ENCODE measurements at regions not wholly inside any gene's neighbourhood (a gene's known extent, or its start where the extent isn't known, plus 50 kb on each side); places are given as distances from the start of the nearest gene placed in this dataset.

GRCh38 chr3:116767726-116768125 lies 58.1 kb downstream of the TUSC7 start:
- no peak for DNase-seq

- DNase-seq, result peak; percentile 34
These were observed 61.4 kb downstream of the TUSC7 start for GRCh38 chr3:116770815-116771450.

GRCh38 chr3:116776880-116777785 lies 67.6 kb downstream of the TUSC7 start:
- DNase-seq, result no peak

GRCh38 chr3:116785226-116785625 lies 75.6 kb downstream of the TUSC7 start:
- DNase-seq, result no peak

- DNase-seq, result no peak
These were observed 93.1 kb downstream of the TUSC7 start for GRCh38 chr3:116802651-116803050.

- DNase-seq, result no peak
These were observed 96.8 kb downstream of the TUSC7 start for GRCh38 chr3:116806351-116806750.

- no peak for DNase-seq
These were observed 99.1 kb downstream of the TUSC7 start for GRCh38 chr3:116808725-116809124.

- DNase-seq, result no peak
These were observed 99.6 kb downstream of the TUSC7 start for GRCh38 chr3:116809208-116809607.

- DNase-seq, result no peak
These were observed 102.2 kb downstream of the TUSC7 start for GRCh38 chr3:116811754-116812153.

GRCh38 chr3:116812949-116813348 lies 103.4 kb downstream of the TUSC7 start:
- DNase-seq, result no peak

- DNase-seq, result no peak
These were observed 105.7 kb downstream of the TUSC7 start for GRCh38 chr3:116815321-116815720.

GRCh38 chr3:116815831-116816588 lies 106.4 kb downstream of the TUSC7 start:
- DNase-seq, result no peak

- DNase-seq, result no peak
These were observed 111.8 kb downstream of the TUSC7 start for GRCh38 chr3:116821371-116821770.

GRCh38 chr3:116824208-116824607 lies 114.6 kb downstream of the TUSC7 start:
- no peak for DNase-seq

GRCh38 chr3:116833202-116833601 lies 123.6 kb downstream of the TUSC7 start:
- DNase-seq, result no peak

GRCh38 chr3:116834816-116835215 lies 125.2 kb downstream of the TUSC7 start:
- no peak for DNase-seq

GRCh38 chr3:116835658-116836057 lies 126.1 kb downstream of the TUSC7 start:
- DNase-seq, result no peak

- no peak for DNase-seq
These were observed 126.7 kb downstream of the TUSC7 start for GRCh38 chr3:116836286-116836685.

GRCh38 chr3:116837483-116837882 lies 127.9 kb downstream of the TUSC7 start:
- DNase-seq, result no peak

GRCh38 chr3:116841003-116841735 lies 131.6 kb downstream of the TUSC7 start:
- DNase-seq, result no peak

GRCh38 chr3:116842254-116842957 lies 132.8 kb downstream of the TUSC7 start:
- DNase-seq, result no peak
